CD4-positive, alpha-beta T cell (primary cell): ENCODE measurements at regions not wholly inside any gene's neighbourhood (a gene's known extent, or its start where the extent isn't known, plus 50 kb on each side); places are given as distances from the start of the nearest gene placed in this dataset.

Experiments used
- ATAC-seq: fragments of 200-7000 bp; cut with Tn5 transposase; one replicate; pipeline ENCODE4 v1.10.0; 2022; ENCODE audit warnings: mild to moderate bottlenecking; ENCODE audit not compliant: poor library complexity
- CTCF ChIA-PET: fragments of 350-600 bp; sonication (Branson Sonifier 250); formaldehyde crosslinking; loops from one replicate; lab custom pipeline; 2021; ENCODE audit warnings: antibody characterized with exemption, inconsistent platforms; lab: Charles Lee
- POLR2A ChIA-PET: fragments of 350-600 bp; sonication (Branson Sonifier 250); formaldehyde crosslinking; loops from one replicate; lab custom pipeline; 2021; ENCODE audit warnings: antibody characterized with exemption, inconsistent platforms; lab: Charles Lee
- DNase-seq, 14 experiments: peaks; one replicate each; pipeline ENCODE4 v3.0.0-alpha.2; 2013 to 2020; ENCODE audit warnings: mixed read lengths in 2 of 14
- H3K27ac ChIP-seq, 2 donors: one replicate each; pipeline versions ENCODE4 v1.5.1 to v1.7.0; 2013; ENCODE audit warnings: low read length in 2 of 2, low read depth in 1 of 2, mild to moderate bottlenecking in 1 of 2
- H3K27me3 ChIP-seq, 2 experiments: 1 replicate in 1 of 2; 2 replicates in 1 of 2; pipeline versions ENCODE4 v1.6.1 to v1.7.0; 2013; ENCODE audit warnings: low read length in 2 of 2, control low read depth in 1 of 2, mild to moderate bottlenecking in 1 of 2, moderate library complexity in 1 of 2; ENCODE audit not compliant: insufficient read depth in 2 of 2, control insufficient read depth in 1 of 2
- H3K36me3 ChIP-seq: one replicate; pipeline ENCODE4 v1.6.1; 2013; ENCODE audit warnings: low read length, control low read depth; ENCODE audit not compliant: insufficient read depth
- H3K4me1 ChIP-seq: one replicate; pipeline ENCODE4 v1.6.1; 2013; ENCODE audit warnings: low read length, control low read depth; ENCODE audit not compliant: insufficient read depth
- H3K4me3 ChIP-seq: one replicate; pipeline ENCODE4 v1.5.1; 2013; ENCODE audit warnings: mild to moderate bottlenecking, low read length, moderate library complexity
- H3K9me3 ChIP-seq, 2 experiments: 1 replicate in 1 of 2; 2 replicates in 1 of 2; pipeline versions ENCODE4 v1.6.1 to v1.7.0; 2013; ENCODE audit warnings: low read length in 2 of 2, mild to moderate bottlenecking in 2 of 2, control low read depth in 1 of 2, moderate library complexity in 1 of 2; ENCODE audit not compliant: control insufficient read depth in 1 of 2, insufficient read depth in 1 of 2
- H3K27ac Mint-ChIP-seq: one replicate; pipeline ENCODE4 v1.8.0; 2020; ENCODE audit warnings: mixed read lengths
- H3K27me3 Mint-ChIP-seq: one replicate; pipeline ENCODE4 v1.8.0; 2021; ENCODE audit warnings: mixed read lengths
- H3K36me3 Mint-ChIP-seq: one replicate; pipeline ENCODE4 v1.8.0; 2021; ENCODE audit warnings: low read depth, mixed read lengths
- H3K4me1 Mint-ChIP-seq: one replicate; pipeline ENCODE4 v1.8.0; 2021; ENCODE audit warnings: low read depth, mixed read lengths
- H3K4me3 Mint-ChIP-seq: one replicate; pipeline ENCODE4 v1.8.0; 2020; ENCODE audit warnings: mild to moderate bottlenecking, mixed read lengths
- H3K9me3 Mint-ChIP-seq: one replicate; pipeline ENCODE4 v1.8.0; 2020; ENCODE audit warnings: mixed read lengths
- CTCF ChIP-seq: fragments of 200-600 bp; IDR thresholded peaks from one replicate; pipeline ENCODE4 v1.8.0; 2022; ENCODE audit warnings: antibody characterized with exemption, mild to moderate bottlenecking
- intact Hi-C, 2 experiments: fragments of 100-400 bp; cut with DNase I in 1 of 2; cut with micrococcal nuclease in 1 of 2; formaldehyde crosslinking; loops; one replicate each; pipeline versions ENCODE4 v1.15.1 to v1.9.0; 2023 to 2025; cut with DNase I, micrococcal nuclease

GRCh38 chr3:30455840-30456239 lies 150.6 kb upstream of the TGFBR2 start:
- no peak overlapping the region for H3K4me3 ChIP-seq
- TF ChIP-seq CTCF, result no peak
- H3K27ac ChIP-seq, result no peak overlapping the region
- no peaks in the 10 kb centered on the region for H3K36me3 ChIP-seq
- POLR2A ChIA-PET, result no interaction called here
- peaks cover 5% of the 10 kb centered on the region for H3K9me3 Mint-ChIP-seq
- DNase-seq (no peak), ATAC-seq (no peak)
- H3K4me1 ChIP-seq, result no peaks in the 10 kb centered on the region
- H3K36me3 Mint-ChIP-seq, result no peaks in the 10 kb centered on the region
- no peaks in the 10 kb centered on the region for H3K27me3 Mint-ChIP-seq
- intact Hi-C loops, result no loop called here
- no peaks in the 10 kb centered on the region for H3K9me3 ChIP-seq
- no peak overlapping the region for H3K27ac Mint-ChIP-seq
- CTCF ChIA-PET, result no interaction called here
- no peaks in the 10 kb centered on the region for H3K4me1 Mint-ChIP-seq
- H3K27me3 ChIP-seq, result no peaks in the 10 kb centered on the region
- no peak overlapping the region for H3K4me3 Mint-ChIP-seq

GRCh38 chr3:30456264-30456663 lies 150.1 kb upstream of the TGFBR2 start:
- Histone ChIP-seq H3K4me3 (no peak overlapping the region), H3K27ac (no peak overlapping the region), H3K27me3 (no peaks in the 10 kb centered on the region), H3K9me3 (no peaks in the 10 kb centered on the region), H3K36me3 (no peaks in the 10 kb centered on the region), H3K4me1 (no peaks in the 10 kb centered on the region)
- no peaks in the 10 kb centered on the region for H3K27me3 Mint-ChIP-seq
- DNase-seq (no peak), ATAC-seq (no peak)
- no peaks in the 10 kb centered on the region for H3K4me1 Mint-ChIP-seq
- no peaks in the 10 kb centered on the region for H3K36me3 Mint-ChIP-seq
- no peak for TF ChIP-seq CTCF
- POLR2A ChIA-PET, result interaction anchor here (0.7 kb wide), 1 partner anchor 9 kb away, joined by 3 read pairs; no protein-coding TSS in a partner anchor
- H3K9me3 Mint-ChIP-seq, result peaks cover 5% of the 10 kb centered on the region
- no peak overlapping the region for H3K27ac Mint-ChIP-seq
- CTCF ChIA-PET, result no interaction called here
- intact Hi-C loops, result no loop called here
- H3K4me3 Mint-ChIP-seq, result no peak overlapping the region

GRCh38 chr3:30457081-30457480 lies 149.3 kb upstream of the TGFBR2 start:
- no peaks in the 10 kb centered on the region for H3K36me3 ChIP-seq
- Mint-ChIP-seq H3K9me3 (peaks cover 5% of the 10 kb centered on the region), H3K27ac (no peak overlapping the region), H3K36me3 (no peaks in the 10 kb centered on the region), H3K27me3 (no peaks in the 10 kb centered on the region), H3K4me3 (no peak overlapping the region), H3K4me1 (no peaks in the 10 kb centered on the region)
- ATAC-seq, result no peak
- TF ChIP-seq CTCF, result no peak
- no peaks in the 10 kb centered on the region for H3K9me3 ChIP-seq
- ChIA-PET CTCF (interaction anchor here (0.7 kb wide), 1 partner anchor 265 kb away, joined by 3 read pairs; no protein-coding TSS in a partner anchor), POLR2A (interaction anchor here (0.6 to 1.0 kb wide), 3 partner anchors 10 to 122 kb away, joined by 3 to 4 read pairs (median 3); no protein-coding TSS in a partner anchor)
- H3K27ac ChIP-seq, result no peak overlapping the region
- no peak for DNase-seq
- no peak overlapping the region for H3K4me3 ChIP-seq
- H3K27me3 ChIP-seq, result no peaks in the 10 kb centered on the region
- intact Hi-C loops, result no loop called here
- no peaks in the 10 kb centered on the region for H3K4me1 ChIP-seq
